ENCODE measurements at regions not wholly inside any gene's neighbourhood (a gene's known extent, or its start where the extent isn't known, plus 50 kb on each side); places are given as distances from the start of the nearest gene placed in this dataset. TPM values are rescaled to one million over a fixed set of nuclear protein-coding genes. Genes with fewer than 3 reads are reported as not detected.

DNA sequence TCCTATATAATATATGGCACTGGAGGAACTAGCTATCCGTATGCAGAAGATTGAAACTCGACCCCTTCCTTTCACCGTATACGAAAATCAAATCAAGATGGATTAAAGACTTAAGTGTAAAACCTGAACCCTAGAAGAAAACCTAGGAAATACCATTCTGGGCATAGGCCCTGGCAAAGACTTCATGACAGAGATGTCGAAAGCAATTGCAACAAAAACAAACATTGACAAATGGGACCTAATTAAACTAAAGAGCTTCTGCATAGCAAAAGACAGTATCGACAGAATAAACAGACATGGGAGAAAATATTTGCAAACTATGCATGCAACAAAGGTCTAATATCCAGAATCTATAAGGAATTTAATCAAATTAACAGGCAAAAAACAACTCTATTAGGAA is 61.4 kb upstream of the HDAC9 start:
- no peak for DNase-seq
- TF ChIP-seq, protein P1, sequence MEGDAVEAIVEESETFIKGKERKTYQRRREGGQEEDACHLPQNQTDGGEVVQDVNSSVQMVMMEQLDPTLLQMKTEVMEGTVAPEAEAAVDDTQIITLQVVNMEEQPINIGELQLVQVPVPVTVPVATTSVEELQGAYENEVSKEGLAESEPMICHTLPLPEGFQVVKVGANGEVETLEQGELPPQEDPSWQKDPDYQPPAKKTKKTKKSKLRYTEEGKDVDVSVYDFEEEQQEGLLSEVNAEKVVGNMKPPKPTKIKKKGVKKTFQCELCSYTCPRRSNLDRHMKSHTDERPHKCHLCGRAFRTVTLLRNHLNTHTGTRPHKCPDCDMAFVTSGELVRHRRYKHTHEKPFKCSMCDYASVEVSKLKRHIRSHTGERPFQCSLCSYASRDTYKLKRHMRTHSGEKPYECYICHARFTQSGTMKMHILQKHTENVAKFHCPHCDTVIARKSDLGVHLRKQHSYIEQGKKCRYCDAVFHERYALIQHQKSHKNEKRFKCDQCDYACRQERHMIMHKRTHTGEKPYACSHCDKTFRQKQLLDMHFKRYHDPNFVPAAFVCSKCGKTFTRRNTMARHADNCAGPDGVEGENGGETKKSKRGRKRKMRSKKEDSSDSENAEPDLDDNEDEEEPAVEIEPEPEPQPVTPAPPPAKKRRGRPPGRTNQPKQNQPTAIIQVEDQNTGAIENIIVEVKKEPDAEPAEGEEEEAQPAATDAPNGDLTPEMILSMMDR (IDR thresholded peaks at IDR 0.05), result no peak
- no peak for TF ChIP-seq POLR2A (IDR thresholded peaks at IDR 0.05)

DNA sequence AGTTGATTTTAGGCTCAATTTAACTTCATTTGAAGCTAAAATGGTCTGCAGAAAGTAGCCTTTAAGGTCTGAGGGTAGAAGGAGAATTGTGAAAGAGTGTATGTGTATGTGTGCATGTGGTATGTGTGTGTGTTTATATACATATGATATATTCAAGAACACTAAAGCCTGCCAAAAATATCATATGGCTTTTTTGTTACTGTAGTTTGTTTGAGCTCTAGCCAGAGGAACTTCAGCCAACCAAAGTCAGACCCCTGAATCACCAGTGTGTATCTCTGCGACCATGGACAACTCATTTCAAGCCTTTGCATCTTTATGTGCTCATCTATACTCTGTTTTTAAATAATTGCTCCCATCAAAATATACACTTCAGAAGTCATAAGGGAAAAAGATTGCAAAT is 58.4 kb upstream of the HDAC9 start:
- DNase-seq, result no peak
- H3K4me1 ChIP-seq, result no peaks in the 10 kb centered on the region
- 72 to 88% methylated on average over 1 of the region's 1 CpG for WGBS, 2 donors
- intact Hi-C loops (cut with DNase I), result no loop called here
- H3K36me3 ChIP-seq, result no peaks in the 10 kb centered on the region
- H3K27ac ChIP-seq, result no peak overlapping the region
- no peak for TF ChIP-seq POLR2A (IDR thresholded peaks at IDR 0.05)
- TF ChIP-seq, protein P1 (IDR thresholded peaks at IDR 0.05), result no peak
- no peak overlapping the region for H3K4me3 ChIP-seq (replicated peaks in 1 of 3)
- no peaks in the 10 kb centered on the region for H3K27me3 ChIP-seq
- no peaks in the 10 kb centered on the region for H3K9me3 ChIP-seq

More for the DNA sequence above, 61.4 kb upstream of the HDAC9 start:
- intact Hi-C loops (cut with DNase I), result no loop called here
- Histone ChIP-seq H3K4me3 (replicated peaks in 1 of 3) (no peak overlapping the region), H3K4me1 (no peaks in the 10 kb centered on the region), H3K9me3 (no peaks in the 10 kb centered on the region), H3K36me3 (no peaks in the 10 kb centered on the region), H3K27ac (no peak overlapping the region), H3K27me3 (no peaks in the 10 kb centered on the region)
- 93 to 95% methylated on average over 6 of the region's 6 CpGs for WGBS, 2 donors

DNA sequence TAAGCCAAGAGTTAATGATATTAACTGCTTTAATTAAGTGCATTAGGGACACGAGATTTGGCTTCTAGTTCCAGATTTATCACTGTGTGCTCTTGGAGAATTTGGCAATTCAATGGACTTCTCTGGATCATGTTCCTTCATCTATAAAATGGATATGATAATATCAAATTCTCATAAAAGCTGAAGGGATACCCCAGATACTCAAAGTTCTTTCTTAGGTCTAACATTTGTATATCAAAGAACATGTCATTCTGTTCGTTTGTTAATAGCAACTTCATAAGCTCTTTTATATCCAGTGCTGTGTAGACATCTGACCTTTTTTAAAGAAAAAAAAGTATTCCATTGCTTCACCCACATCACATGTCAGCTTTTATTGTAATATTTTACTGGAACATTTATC is 54.6 kb upstream of the HDAC9 start:
- intact Hi-C loops (cut with DNase I), result no loop called here

DNA sequence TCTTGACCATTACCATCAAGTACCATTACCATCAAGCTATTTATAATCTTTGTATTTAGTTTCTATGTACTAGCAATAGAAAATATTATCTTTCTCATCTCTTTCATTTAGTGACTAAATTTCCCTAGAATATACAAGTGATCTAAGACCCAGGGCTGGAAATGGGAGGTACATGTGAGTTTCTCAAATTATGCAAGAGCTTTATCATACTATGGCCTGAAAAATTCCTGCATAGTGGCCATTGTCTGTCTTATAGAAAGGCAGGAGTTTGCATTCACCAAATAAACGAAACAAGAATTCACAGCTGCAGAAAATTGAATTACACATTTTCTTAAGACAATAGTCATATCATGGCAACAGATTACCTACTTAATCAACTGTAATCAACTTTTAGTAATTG is 50.7 kb upstream of the HDAC9 start:
- no peaks in the 10 kb centered on the region for H3K4me1 ChIP-seq
- H3K27ac ChIP-seq, result no peak overlapping the region
- no peaks in the 10 kb centered on the region for H3K27me3 ChIP-seq
- H3K36me3 ChIP-seq, result no peaks in the 10 kb centered on the region
- H3K9me3 ChIP-seq, result no peaks in the 10 kb centered on the region
- H3K4me3 ChIP-seq (replicated peaks in 1 of 3), result no peak overlapping the region
- DNase-seq, result no peak
- 94 to 95% methylated on average over 1 of the region's 1 CpG for WGBS, 2 donors
- TF ChIP-seq, protein P1 (IDR thresholded peaks at IDR 0.05), result no peak
- TF ChIP-seq POLR2A (IDR thresholded peaks at IDR 0.05), result no peak
- intact Hi-C loops (cut with DNase I), result no loop called here

More for the DNA sequence above, 54.6 kb upstream of the HDAC9 start:
- H3K36me3 ChIP-seq, result no peaks in the 10 kb centered on the region
- no peaks in the 10 kb centered on the region for H3K4me1 ChIP-seq
- DNase-seq, result no peak
- no peak for TF ChIP-seq POLR2A (IDR thresholded peaks at IDR 0.05)
- TF ChIP-seq, protein P1 (IDR thresholded peaks at IDR 0.05), result no peak
- H3K27ac ChIP-seq, result no peak overlapping the region
- no peaks in the 10 kb centered on the region for H3K9me3 ChIP-seq
- 78 to 80% methylated on average over 2 of the region's 2 CpGs for WGBS, 2 donors
- no peak overlapping the region for H3K4me3 ChIP-seq (replicated peaks in 1 of 3)
- H3K27me3 ChIP-seq, result no peaks in the 10 kb centered on the region

DNA sequence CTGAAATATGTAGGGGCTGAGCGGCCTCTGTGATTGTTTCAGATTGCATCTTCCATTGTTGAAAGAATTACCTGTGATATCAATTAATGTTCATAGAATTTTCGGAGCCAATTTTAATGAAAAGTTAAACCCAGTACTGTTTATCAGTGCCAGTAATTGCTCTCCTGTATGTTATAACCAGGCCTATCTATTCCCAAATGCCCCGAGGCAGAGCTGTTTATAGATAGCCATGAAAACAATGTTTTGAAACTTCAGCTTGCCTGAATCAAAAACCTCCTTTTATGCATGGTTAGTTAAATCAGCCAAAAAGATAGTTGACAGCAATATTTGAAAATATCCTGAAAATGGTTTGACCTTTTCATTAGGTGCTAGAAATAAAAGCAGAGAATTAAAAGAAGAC is 50.1 kb upstream of the HDAC9 start:
- no peak for TF ChIP-seq POLR2A (IDR thresholded peaks at IDR 0.05)
- TF ChIP-seq, protein P1 (IDR thresholded peaks at IDR 0.05), result no peak
- 86 to 90% methylated on average over 3 of the region's 3 CpGs for whole genome bisulfite sequencing, 2 donors

More for the DNA sequence above, 50.1 kb upstream of the HDAC9 start:
- intact Hi-C loops (cut with DNase I), result no loop called here
- H3K9me3 ChIP-seq, result no peaks in the 10 kb centered on the region
- H3K27me3 ChIP-seq, result no peaks in the 10 kb centered on the region
- no peak for DNase-seq
- no peak overlapping the region for H3K27ac ChIP-seq
- H3K4me3 ChIP-seq (replicated peaks in 1 of 3), result no peak overlapping the region
- H3K36me3 ChIP-seq, result no peaks in the 10 kb centered on the region
- H3K4me1 ChIP-seq, result no peaks in the 10 kb centered on the region

Small RNA genes lying in the stretch of these regions (microRNA-seq; reads per million reads assigned to microRNA genes)
- not detected for gene MIR1302-6

Small RNA genes lying in the stretch of these regions (small RNA-seq; reads per million reads assigned to genes)
- not detected for gene MIR1302-6
